ENCODE measurements at regions not wholly inside any gene's neighbourhood (a gene's known extent, or its start where the extent isn't known, plus 50 kb on each side); places are given as distances from the start of the nearest gene placed in this dataset.

DNA sequence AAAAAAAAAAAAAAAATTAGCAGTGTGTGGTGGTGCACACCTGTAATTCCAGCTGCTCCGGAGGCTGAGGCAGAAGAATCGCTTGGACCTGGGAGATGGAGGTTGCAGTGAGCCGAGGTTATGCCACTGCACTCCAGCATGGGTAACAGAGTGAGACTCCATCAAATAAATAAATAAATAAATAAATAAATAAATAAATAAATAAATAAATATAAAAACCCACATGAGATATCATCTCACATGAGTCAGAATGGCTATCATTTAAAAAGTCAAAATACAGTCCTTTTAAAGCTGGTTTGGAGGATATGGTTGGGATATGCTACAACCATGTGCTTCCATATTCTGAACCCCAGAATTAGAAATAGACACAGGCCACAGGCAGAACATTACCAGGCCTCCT is 114.3 kb downstream of the WSCD1 start:
- TF ChIP-seq POLR2A (IDR thresholded peaks at IDR 0.05), result no peak
- TF ChIP-seq, protein P1, sequence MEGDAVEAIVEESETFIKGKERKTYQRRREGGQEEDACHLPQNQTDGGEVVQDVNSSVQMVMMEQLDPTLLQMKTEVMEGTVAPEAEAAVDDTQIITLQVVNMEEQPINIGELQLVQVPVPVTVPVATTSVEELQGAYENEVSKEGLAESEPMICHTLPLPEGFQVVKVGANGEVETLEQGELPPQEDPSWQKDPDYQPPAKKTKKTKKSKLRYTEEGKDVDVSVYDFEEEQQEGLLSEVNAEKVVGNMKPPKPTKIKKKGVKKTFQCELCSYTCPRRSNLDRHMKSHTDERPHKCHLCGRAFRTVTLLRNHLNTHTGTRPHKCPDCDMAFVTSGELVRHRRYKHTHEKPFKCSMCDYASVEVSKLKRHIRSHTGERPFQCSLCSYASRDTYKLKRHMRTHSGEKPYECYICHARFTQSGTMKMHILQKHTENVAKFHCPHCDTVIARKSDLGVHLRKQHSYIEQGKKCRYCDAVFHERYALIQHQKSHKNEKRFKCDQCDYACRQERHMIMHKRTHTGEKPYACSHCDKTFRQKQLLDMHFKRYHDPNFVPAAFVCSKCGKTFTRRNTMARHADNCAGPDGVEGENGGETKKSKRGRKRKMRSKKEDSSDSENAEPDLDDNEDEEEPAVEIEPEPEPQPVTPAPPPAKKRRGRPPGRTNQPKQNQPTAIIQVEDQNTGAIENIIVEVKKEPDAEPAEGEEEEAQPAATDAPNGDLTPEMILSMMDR (IDR thresholded peaks at IDR 0.05), result no peak
- no peak overlapping the region for H3K4me3 ChIP-seq (ENCODE audit: low read depth, poor library complexity, severe bottlenecking)
- 95% methylated on average over 3 of the region's 3 CpGs for WGBS, 2 donors
- peak in 1 of 2 donors; percentile 20 for DNase-seq (ENCODE audit: low spot score in 2 of 2)
- intact Hi-C loops (cut with DNase I; ENCODE audit: low total_unique reads), result no loop called here

DNA sequence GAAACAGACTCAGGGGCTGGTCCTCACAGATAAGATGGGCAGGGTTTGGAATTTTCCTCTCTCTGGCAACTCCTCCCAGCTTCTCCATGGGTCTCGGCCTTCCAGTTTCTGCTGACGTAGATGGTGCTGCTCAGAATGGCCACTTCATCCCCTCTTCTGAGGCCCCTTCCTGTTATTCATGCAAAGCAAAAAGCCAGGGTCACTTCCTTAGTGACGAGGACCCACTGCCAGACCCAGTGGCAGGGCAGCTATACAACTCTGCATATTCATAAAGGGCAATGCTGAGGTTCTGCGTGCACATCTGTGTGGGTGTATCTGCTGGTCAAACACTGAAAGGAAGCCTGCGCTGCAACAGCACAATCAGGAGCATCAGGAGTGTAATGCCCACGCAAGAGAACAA is 108.8 kb downstream of the WSCD1 start:
- peak in 1 of 2 donors; percentile 72 for DNase-seq (ENCODE audit: low spot score in 2 of 2)
- no peak overlapping the region for H3K4me3 ChIP-seq (ENCODE audit: low read depth, poor library complexity, severe bottlenecking)
- no peak for TF ChIP-seq POLR2A (IDR thresholded peaks at IDR 0.05)
- TF ChIP-seq, protein P1 (IDR thresholded peaks at IDR 0.05), result no peak
- intact Hi-C loops (cut with DNase I; ENCODE audit: low total_unique reads), result no loop called here
- 69 to 73% methylated on average over 6 of the region's 6 CpGs for WGBS, 2 donors

DNA sequence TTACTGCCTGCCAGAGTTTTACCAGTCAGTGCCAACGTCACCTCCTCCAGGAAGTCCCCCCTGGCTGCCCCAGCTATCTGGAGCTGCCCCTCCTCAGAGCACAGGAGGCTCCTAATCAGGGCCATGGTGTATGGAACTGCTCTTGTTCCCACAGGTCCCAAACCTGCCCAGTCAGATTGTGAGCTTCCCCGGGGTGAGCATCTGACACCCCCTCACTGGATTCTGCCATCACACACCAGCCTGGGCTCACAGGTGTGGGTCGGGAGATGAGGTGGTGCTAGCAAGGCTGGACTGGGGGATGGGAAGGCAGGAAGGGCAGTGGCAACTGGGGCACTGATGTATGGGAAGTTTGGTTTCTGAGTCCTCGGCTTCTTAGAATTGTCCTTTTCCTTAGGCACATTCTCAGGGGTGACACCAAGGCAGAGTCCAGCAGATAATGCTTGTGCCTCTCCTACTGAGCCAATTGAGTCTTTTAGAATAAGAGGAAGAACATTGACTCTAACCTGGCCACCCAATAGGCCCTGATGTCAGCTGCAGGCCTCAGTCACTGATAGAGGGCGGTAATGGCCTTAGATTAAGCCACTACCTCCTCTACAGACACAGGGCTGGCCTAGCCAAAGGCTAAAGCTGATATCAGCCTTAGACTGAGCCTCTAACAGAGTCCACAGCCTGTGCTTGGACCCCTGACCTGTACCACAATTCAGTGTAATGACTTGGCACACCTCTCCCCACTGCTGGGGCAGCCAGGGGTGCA is 107.9 kb downstream of the WSCD1 start:
- no peak for TF ChIP-seq POLR2A (IDR thresholded peaks at IDR 0.05)
- peak in 1 of 2 donors; percentile 68 for DNase-seq (ENCODE audit: low spot score in 2 of 2)
- intact Hi-C loops (cut with DNase I; ENCODE audit: low total_unique reads), result no loop called here
- 76 to 82% methylated on average over 5 of the region's 5 CpGs for WGBS, 2 donors
- H3K4me3 ChIP-seq (ENCODE audit: low read depth, poor library complexity, severe bottlenecking), result no peak overlapping the region

Measured in lower leg skin (tissue), 4 donors.